DOHH2 (cell line): ENCODE measurements at regions not wholly inside any gene's neighbourhood (a gene's known extent, or its start where the extent isn't known, plus 50 kb on each side); places are given as distances from the start of the nearest gene placed in this dataset.

Experiments
- H3F3A ChIP-seq: fragments of 200-600 bp; sonication (generic), shearing (Covaris generic); 2 replicates; pipeline ENCODE4 v1.6.0; 2016; ENCODE audit warnings: antibody characterized with exemption, mild to moderate bottlenecking; ENCODE audit not compliant: control insufficient read depth, insufficient read depth
- H3K27ac ChIP-seq: fragments of 200-600 bp; sonication (generic); 2 replicates; pipeline ENCODE4 v1.5.1; 2014; ENCODE audit warnings: low read depth, mild to moderate bottlenecking, low read length, moderate library complexity
- H3K27me3 ChIP-seq: fragments of 200-600 bp; sonication (generic); 2 replicates; pipeline ENCODE4 v1.6.1; 2014; ENCODE audit warnings: mild to moderate bottlenecking, low read length, mixed read lengths; ENCODE audit not compliant: control insufficient read depth
- H3K36me3 ChIP-seq: fragments of 200-600 bp; sonication (generic); 2 replicates; pipeline ENCODE4 v1.6.1; 2014; ENCODE audit warnings: mild to moderate bottlenecking, low read length, moderate library complexity, mixed read lengths; ENCODE audit not compliant: control insufficient read depth
- H3K4me1 ChIP-seq: fragments of 200-600 bp; sonication (generic); 2 replicates; pipeline ENCODE4 v1.6.1; 2014; ENCODE audit warnings: mild to moderate bottlenecking, low read length, mixed read lengths; ENCODE audit not compliant: control insufficient read depth
- H3K4me2 ChIP-seq: fragments of 200-600 bp; sonication (generic); 2 replicates; pipeline ENCODE4 v1.6.0; 2014; ENCODE audit warnings: mild to moderate bottlenecking, low read length, moderate library complexity
- H3K4me3 ChIP-seq: fragments of 200-600 bp; sonication (generic); 2 replicates; pipeline ENCODE4 v1.5.1; 2014; ENCODE audit warnings: mild to moderate bottlenecking, low read length, mixed read lengths
- H3K79me2 ChIP-seq: fragments of 200-600 bp; sonication (generic); 2 replicates; pipeline ENCODE4 v1.6.1; 2014; ENCODE audit warnings: mild to moderate bottlenecking, low read length, mixed read lengths; ENCODE audit not compliant: control insufficient read depth
- H3K9me2 ChIP-seq: fragments of 200-600 bp; sonication (generic); replicated peaks from 2 replicates; pipeline ENCODE4 v1.6.1; 2014; ENCODE audit warnings: mild to moderate bottlenecking, low read length, mixed read lengths; ENCODE audit not compliant: control insufficient read depth
- H3K9me3 ChIP-seq: fragments of 200-600 bp; sonication (generic); 2 replicates; pipeline ENCODE4 v1.6.1; 2014; ENCODE audit warnings: antibody characterized with exemption, low read length, mixed read lengths; ENCODE audit not compliant: control insufficient read depth, insufficient read depth
- H4K20me1 ChIP-seq: fragments of 200-600 bp; sonication (generic); 2 replicates; pipeline ENCODE4 v1.6.0; 2014; ENCODE audit warnings: low read depth, mild to moderate bottlenecking, antibody characterized with exemption, low read length, moderate library complexity; ENCODE audit not compliant: control insufficient read depth, insufficient read depth
- EZH2phosphoT487 ChIP-seq: fragments of 200-600 bp; sonication (generic); IDR thresholded peaks from 2 replicates; pipeline ENCODE4 v1.6.1; 2017; ENCODE audit warnings: borderline replicate concordance, mild to moderate bottlenecking, antibody characterized with exemption, low read length, moderate library complexity, mixed read lengths
- TF ChIP-seq, protein P1 (sequence below): fragments of 200-600 bp; sonication (generic); IDR thresholded peaks from one replicate; pipeline ENCODE4 v1.5.1; 2014; ENCODE audit warnings: antibody characterized with exemption, mild to moderate bottlenecking, low read depth, low read length; ENCODE audit not compliant: poor library complexity, severe bottlenecking

GRCh38 chr9:546797-547223, 294.7 kb upstream of the DMRT1 start:
- H3K4me2 ChIP-seq, result peak overlapping the region; percentile 94
- H3K9me3 ChIP-seq, result no peaks in the 10 kb centered on the region
- H3K9me2 ChIP-seq, result no peaks in the 10 kb centered on the region
- no peak for TF ChIP-seq EZH2phosphoT487
- TF ChIP-seq, protein P1, sequence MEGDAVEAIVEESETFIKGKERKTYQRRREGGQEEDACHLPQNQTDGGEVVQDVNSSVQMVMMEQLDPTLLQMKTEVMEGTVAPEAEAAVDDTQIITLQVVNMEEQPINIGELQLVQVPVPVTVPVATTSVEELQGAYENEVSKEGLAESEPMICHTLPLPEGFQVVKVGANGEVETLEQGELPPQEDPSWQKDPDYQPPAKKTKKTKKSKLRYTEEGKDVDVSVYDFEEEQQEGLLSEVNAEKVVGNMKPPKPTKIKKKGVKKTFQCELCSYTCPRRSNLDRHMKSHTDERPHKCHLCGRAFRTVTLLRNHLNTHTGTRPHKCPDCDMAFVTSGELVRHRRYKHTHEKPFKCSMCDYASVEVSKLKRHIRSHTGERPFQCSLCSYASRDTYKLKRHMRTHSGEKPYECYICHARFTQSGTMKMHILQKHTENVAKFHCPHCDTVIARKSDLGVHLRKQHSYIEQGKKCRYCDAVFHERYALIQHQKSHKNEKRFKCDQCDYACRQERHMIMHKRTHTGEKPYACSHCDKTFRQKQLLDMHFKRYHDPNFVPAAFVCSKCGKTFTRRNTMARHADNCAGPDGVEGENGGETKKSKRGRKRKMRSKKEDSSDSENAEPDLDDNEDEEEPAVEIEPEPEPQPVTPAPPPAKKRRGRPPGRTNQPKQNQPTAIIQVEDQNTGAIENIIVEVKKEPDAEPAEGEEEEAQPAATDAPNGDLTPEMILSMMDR, result peak; percentile 64
- peaks cover 54% of the 10 kb centered on the region for H3K36me3 ChIP-seq
- H3K27me3 ChIP-seq, result no peaks in the 10 kb centered on the region
- peak overlapping the region; percentile 69 for H3K4me3 ChIP-seq
- H3K4me1 ChIP-seq, result peaks cover 42% of the 10 kb centered on the region
- H4K20me1 ChIP-seq, result no peaks in the 10 kb centered on the region
- H3K27ac ChIP-seq, result peak overlapping the region; percentile 85
- peaks cover 77% of the 10 kb centered on the region for H3K79me2 ChIP-seq
- H3F3A ChIP-seq, result peaks cover 6% of the 10 kb centered on the region; the same call in 1 of the 2 replicates

DNA sequence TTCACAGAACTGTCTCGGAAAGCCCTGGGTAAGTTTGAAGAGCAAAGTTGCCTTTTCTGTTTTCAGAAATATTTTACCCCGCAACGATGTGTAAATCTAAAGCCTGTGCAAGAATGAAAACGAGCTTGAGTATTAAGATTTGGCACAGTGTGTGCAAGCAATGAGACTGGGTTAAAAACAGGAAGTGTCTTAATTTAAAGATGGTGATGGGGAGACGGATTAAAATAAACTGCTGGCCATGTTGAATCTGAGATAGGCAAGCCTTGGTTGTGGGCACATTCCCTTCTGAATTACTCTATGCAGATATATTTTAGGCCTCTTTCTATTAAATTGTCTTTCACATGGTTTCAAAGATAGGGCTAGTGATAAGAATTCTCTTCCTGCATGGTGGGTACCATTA, 294.2 kb upstream of the DMRT1 start:
- no peaks in the 10 kb centered on the region for H3K9me2 ChIP-seq
- H3K9me3 ChIP-seq, result no peaks in the 10 kb centered on the region
- no peaks in the 10 kb centered on the region for H4K20me1 ChIP-seq
- peak overlapping the region; percentile 85 for H3K27ac ChIP-seq
- TF ChIP-seq EZH2phosphoT487, result no peak
- TF ChIP-seq, protein P1, result no peak
- H3K4me1 ChIP-seq, result peaks cover 42% of the 10 kb centered on the region
- H3F3A ChIP-seq, result peaks cover 5% of the 10 kb centered on the region; the same call in 1 of the 2 replicates
- peaks cover 76% of the 10 kb centered on the region for H3K79me2 ChIP-seq
- no peaks in the 10 kb centered on the region for H3K27me3 ChIP-seq
- H3K4me3 ChIP-seq, result peak overlapping the region; percentile 69
- H3K36me3 ChIP-seq, result peaks cover 53% of the 10 kb centered on the region
- peak overlapping the region; percentile 94 for H3K4me2 ChIP-seq

GRCh38 chr9:549455-549997, 292.0 kb upstream of the DMRT1 start:
- TF ChIP-seq, protein P1, result no peak
- no peak for TF ChIP-seq EZH2phosphoT487
- no peaks in the 10 kb centered on the region for H3K9me3 ChIP-seq
- no peaks in the 10 kb centered on the region for H3K9me2 ChIP-seq
- no peaks in the 10 kb centered on the region for H3F3A ChIP-seq
- no peak overlapping the region for H3K4me3 ChIP-seq
- H3K27ac ChIP-seq, result no peak overlapping the region
- peaks cover 38% of the 10 kb centered on the region for H3K4me1 ChIP-seq
- H3K4me2 ChIP-seq, result no peak overlapping the region
- peaks cover 74% of the 10 kb centered on the region for H3K79me2 ChIP-seq
- peaks cover 54% of the 10 kb centered on the region for H3K36me3 ChIP-seq
- no peaks in the 10 kb centered on the region for H3K27me3 ChIP-seq
- H4K20me1 ChIP-seq, result no peaks in the 10 kb centered on the region
